ENCODE measurements at regions not wholly inside any gene's neighbourhood (a gene's known extent, or its start where the extent isn't known, plus 50 kb on each side); places are given as distances from the start of the nearest gene placed in this dataset.

- TF ChIP-seq HNF1B (CRISPR knock-in tag; IDR thresholded peaks at IDR 0.05): no peak
- TF ChIP-seq KLF6 (CRISPR knock-in tag; IDR thresholded peaks at IDR 0.05): no peak
- TF ChIP-seq CC2D1A (CRISPR knock-in tag; IDR thresholded peaks at IDR 0.05): no peak
- TF ChIP-seq ZNF878 (CRISPR knock-in tag; IDR thresholded peaks at IDR 0.05): no peak
- no peak for TF ChIP-seq SP4 (CRISPR knock-in tag; IDR thresholded peaks at IDR 0.05)
- no peak for TF ChIP-seq SNAPC4 (CRISPR knock-in tag; IDR thresholded peaks at IDR 0.05)
- TF ChIP-seq KMT2B (CRISPR knock-in tag; IDR thresholded peaks at IDR 0.05): no peak
- TF ChIP-seq ZNF761 (CRISPR knock-in tag; conservative IDR thresholded peaks at IDR 0.05): no peak
Measured at GRCh38 chr14:101056446-101056845, 152.9 kb upstream of the RTL1 start (continued).
